ENCODE measurements at regions not wholly inside any gene's neighbourhood (a gene's known extent, or its start where the extent isn't known, plus 50 kb on each side); places are given as distances from the start of the nearest gene placed in this dataset.

- H3K4me3 ChIP-seq, result no peak overlapping the region
- H3K36me3 ChIP-seq, result no peaks in the 10 kb centered on the region
- H3K4me1 ChIP-seq (ENCODE audit: control insufficient read depth in 1 of 2, low read depth in 2 of 2), result no peaks in the 10 kb centered on the region
- no peak for ATAC-seq (ENCODE audit: insufficient number of reproducible peaks, low FRiP score, low read depth)
- DNase-seq (ENCODE audit: low spot score), result no peak
- H3K27ac ChIP-seq, result no peak overlapping the region
- no peaks in the 10 kb centered on the region for H3K9me3 ChIP-seq
- TF ChIP-seq CTCF (IDR thresholded peaks at IDR 0.05), result no peak
- H3K27me3 ChIP-seq (replicated peaks; ENCODE audit: insufficient read depth), result no peaks in the 10 kb centered on the region
Observed at GRCh38 chr15:39413558-39413957, 167.3 kb upstream of the THBS1 start.

- Histone ChIP-seq H3K36me3 (no peaks in the 10 kb centered on the region), H3K9me3 (no peaks in the 10 kb centered on the region), H3K27ac (no peak overlapping the region), H3K27me3 (replicated peaks; ENCODE audit: insufficient read depth) (no peaks in the 10 kb centered on the region), H3K4me3 (no peak overlapping the region), H3K4me1 (ENCODE audit: control insufficient read depth in 1 of 2, low read depth in 2 of 2) (no peaks in the 10 kb centered on the region)
- no peak for DNase-seq (ENCODE audit: low spot score)
- TF ChIP-seq CTCF (IDR thresholded peaks at IDR 0.05), result no peak
- ATAC-seq (ENCODE audit: insufficient number of reproducible peaks, low FRiP score, low read depth), result no peak
Observed at GRCh38 chr15:39414201-39414600, 166.7 kb upstream of the THBS1 start.

GRCh38 chr15:39415634-39416033 is 165.2 kb upstream of the THBS1 start:
- no peak for ATAC-seq (ENCODE audit: insufficient number of reproducible peaks, low FRiP score, low read depth)
- TF ChIP-seq CTCF (IDR thresholded peaks at IDR 0.05), result no peak

GRCh38 chr15:39416258-39416657 is 164.6 kb upstream of the THBS1 start:
- ATAC-seq (ENCODE audit: insufficient number of reproducible peaks, low FRiP score, low read depth) (no peak), DNase-seq (ENCODE audit: low spot score) (no peak)
- H3K9me3 ChIP-seq, result no peaks in the 10 kb centered on the region
- H3K27ac ChIP-seq, result no peak overlapping the region
- TF ChIP-seq CTCF (IDR thresholded peaks at IDR 0.05), result no peak
- no peak overlapping the region for H3K4me3 ChIP-seq
- no peaks in the 10 kb centered on the region for H3K4me1 ChIP-seq (ENCODE audit: control insufficient read depth in 1 of 2, low read depth in 2 of 2)
- no peaks in the 10 kb centered on the region for H3K36me3 ChIP-seq
- H3K27me3 ChIP-seq (replicated peaks; ENCODE audit: insufficient read depth), result no peaks in the 10 kb centered on the region

More at GRCh38 chr15:39415634-39416033, 165.2 kb upstream of the THBS1 start:
- no peaks in the 10 kb centered on the region for H3K27me3 ChIP-seq (replicated peaks; ENCODE audit: insufficient read depth)
- H3K4me1 ChIP-seq (ENCODE audit: control insufficient read depth in 1 of 2, low read depth in 2 of 2), result no peaks in the 10 kb centered on the region
- no peaks in the 10 kb centered on the region for H3K36me3 ChIP-seq
- no peaks in the 10 kb centered on the region for H3K9me3 ChIP-seq
- no peak for DNase-seq (ENCODE audit: low spot score)
- H3K4me3 ChIP-seq, result no peak overlapping the region
- no peak overlapping the region for H3K27ac ChIP-seq

GRCh38 chr15:39417366-39418134 is 163.3 kb upstream of the THBS1 start:
- no peak overlapping the region for H3K27ac ChIP-seq
- H3K9me3 ChIP-seq, result no peaks in the 10 kb centered on the region
- no peaks in the 10 kb centered on the region for H3K4me1 ChIP-seq (ENCODE audit: control insufficient read depth in 1 of 2, low read depth in 2 of 2)
- H3K27me3 ChIP-seq (replicated peaks; ENCODE audit: insufficient read depth), result no peaks in the 10 kb centered on the region
- ATAC-seq (ENCODE audit: insufficient number of reproducible peaks, low FRiP score, low read depth) (no peak), DNase-seq (ENCODE audit: low spot score) (no peak)
- no peak overlapping the region for H3K4me3 ChIP-seq
- no peak for TF ChIP-seq CTCF (IDR thresholded peaks at IDR 0.05)
- H3K36me3 ChIP-seq, result no peaks in the 10 kb centered on the region

Measured in thoracic aorta (tissue), 2 donors.